ENCODE measurements at regions not wholly inside any gene's neighbourhood (a gene's known extent, or its start where the extent isn't known, plus 50 kb on each side); places are given as distances from the start of the nearest gene placed in this dataset.

DNA sequence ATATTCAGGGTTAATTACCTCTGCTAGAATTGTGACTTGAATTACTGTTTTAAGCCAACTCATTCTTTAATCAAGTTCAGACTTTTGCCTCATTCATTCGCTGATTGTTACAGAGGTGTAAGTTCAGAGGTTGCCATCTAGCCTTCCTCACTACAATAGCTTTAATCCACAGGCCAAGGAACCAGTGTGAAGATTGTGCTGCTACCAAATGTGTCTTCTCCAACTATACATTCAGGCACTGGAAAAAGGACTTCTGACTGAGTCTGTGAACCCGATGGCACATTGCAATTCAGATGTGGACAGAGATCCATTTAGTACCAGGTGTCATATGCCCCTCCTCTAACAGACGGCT, 111.2 kb upstream of the ADGRF1 start:
- TF ChIP-seq, protein P1, sequence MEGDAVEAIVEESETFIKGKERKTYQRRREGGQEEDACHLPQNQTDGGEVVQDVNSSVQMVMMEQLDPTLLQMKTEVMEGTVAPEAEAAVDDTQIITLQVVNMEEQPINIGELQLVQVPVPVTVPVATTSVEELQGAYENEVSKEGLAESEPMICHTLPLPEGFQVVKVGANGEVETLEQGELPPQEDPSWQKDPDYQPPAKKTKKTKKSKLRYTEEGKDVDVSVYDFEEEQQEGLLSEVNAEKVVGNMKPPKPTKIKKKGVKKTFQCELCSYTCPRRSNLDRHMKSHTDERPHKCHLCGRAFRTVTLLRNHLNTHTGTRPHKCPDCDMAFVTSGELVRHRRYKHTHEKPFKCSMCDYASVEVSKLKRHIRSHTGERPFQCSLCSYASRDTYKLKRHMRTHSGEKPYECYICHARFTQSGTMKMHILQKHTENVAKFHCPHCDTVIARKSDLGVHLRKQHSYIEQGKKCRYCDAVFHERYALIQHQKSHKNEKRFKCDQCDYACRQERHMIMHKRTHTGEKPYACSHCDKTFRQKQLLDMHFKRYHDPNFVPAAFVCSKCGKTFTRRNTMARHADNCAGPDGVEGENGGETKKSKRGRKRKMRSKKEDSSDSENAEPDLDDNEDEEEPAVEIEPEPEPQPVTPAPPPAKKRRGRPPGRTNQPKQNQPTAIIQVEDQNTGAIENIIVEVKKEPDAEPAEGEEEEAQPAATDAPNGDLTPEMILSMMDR (IDR thresholded peaks at IDR 0.05), result no peak
- Histone ChIP-seq H3K36me3 (ENCODE audit: insufficient read depth in 1 of 2, low read depth in 1 of 2) (no peaks in the 10 kb centered on the region), H3K4me1 (no peaks in the 10 kb centered on the region), H3K27ac (no peak overlapping the region), H3K9me3 (no peaks in the 10 kb centered on the region), H3K4me3 (no peak overlapping the region), H3K27me3 (ENCODE audit: insufficient read depth in 3 of 3, low read length in 2 of 3) (no peaks in the 10 kb centered on the region)
- DNase-seq (no peak), ATAC-seq (no peak)
- WGBS, 3 donors, result 81 to 88% (median 87%) methylated on average over 3 of the region's 3 CpGs
- intact Hi-C loops (cut with DNase I), result no loop called here

DNA sequence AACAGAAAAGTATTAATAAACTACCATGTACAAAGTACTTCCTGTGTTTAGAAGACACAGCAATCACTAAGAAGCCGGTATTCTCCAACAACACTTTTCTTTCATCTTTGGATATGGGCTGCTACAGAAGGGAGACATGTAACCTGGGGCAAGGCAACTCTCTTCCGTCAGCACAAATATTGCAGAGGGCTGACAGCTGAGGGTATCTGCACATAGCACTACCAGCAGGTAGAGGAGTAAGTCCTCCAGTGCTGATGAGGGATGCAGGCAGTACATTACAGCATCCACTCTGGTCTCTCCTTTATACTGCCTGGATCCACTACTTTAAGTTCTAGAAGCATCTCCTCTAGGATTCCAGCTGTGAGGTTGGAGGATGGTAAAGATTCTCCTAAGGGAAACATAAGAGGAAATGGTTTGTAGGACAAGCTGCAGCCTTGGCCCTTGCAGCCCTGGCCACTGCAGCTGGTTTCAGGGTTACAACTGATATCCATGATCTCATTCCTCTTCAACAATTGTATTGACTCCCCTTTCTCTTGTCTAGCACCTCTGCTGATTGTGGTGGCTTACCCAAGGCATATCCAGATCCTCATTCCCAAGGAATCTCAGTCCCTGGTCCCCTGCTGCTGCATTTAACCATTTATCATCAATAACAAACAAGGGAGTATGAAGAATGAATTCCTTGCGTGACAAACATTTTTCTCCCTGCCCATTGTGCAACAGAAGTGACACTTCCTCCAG, 110.7 kb upstream of the ADGRF1 start:
- Histone ChIP-seq H3K4me3 (no peak overlapping the region), H3K4me1 (no peaks in the 10 kb centered on the region), H3K27me3 (ENCODE audit: insufficient read depth in 3 of 3, low read length in 2 of 3) (no peaks in the 10 kb centered on the region), H3K36me3 (ENCODE audit: insufficient read depth in 1 of 2, low read depth in 1 of 2) (no peaks in the 10 kb centered on the region), H3K27ac (no peak overlapping the region), H3K9me3 (no peaks in the 10 kb centered on the region)
- intact Hi-C loops (cut with DNase I), result no loop called here
- TF ChIP-seq, protein P1 (IDR thresholded peaks at IDR 0.05), result no peak
- ATAC-seq, result no peak
- DNase-seq, result no peak
- WGBS, 3 donors, result 85 to 87% (median 86%) methylated on average over 3 of the region's 3 CpGs

DNA sequence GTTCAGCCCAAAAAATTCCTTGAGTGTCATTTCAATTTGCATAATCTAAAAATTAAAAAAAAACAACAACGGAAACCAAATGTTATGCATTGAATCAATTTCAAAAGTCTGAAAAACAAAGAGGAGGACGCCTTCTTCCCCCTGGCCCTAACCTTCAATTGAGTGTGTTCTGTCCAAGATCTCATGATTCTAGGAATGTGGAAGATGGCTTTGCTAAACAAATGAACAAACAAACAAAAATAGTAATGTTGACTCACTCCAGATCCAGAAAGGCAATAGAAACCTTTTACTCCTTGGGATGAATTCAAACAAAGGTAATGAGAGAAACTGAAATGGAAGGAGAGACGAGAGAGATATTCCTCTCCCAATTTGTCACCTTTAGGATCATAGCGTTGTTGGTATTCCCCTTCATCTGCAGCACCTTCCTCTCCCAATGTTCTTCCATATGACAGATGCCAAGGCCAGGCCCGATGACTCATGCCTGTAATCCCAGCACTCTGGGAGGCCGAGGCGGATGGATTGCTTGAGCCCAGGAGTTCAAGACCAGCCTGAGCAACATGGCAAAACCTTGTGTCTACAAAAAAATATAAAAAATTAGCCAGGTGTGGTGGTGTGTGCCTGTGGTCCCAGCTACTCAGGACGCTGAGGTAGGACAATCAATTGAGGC, 109.2 kb upstream of the ADGRF1 start:
- intact Hi-C loops (cut with DNase I), result no loop called here
- ATAC-seq, result no peak

DNA sequence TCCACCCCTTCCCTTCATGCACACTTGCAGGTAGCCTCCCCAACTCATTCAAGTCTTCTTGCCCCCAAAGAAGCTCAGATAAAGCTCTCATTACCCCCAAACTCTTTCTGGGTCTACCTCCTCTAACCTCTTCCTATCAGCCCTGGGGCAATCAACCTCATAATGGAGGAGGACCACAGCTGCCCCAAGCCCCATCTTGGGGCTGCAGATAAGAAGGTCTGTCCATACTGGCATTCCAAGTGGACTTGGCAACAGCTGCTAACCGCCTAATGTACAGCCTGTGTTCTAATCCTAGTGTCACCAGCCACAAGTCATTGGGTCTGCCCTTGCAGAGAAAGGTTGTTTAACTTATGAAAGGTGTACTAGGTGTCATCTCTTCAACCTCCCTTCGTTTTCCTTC, 107.4 kb upstream of the ADGRF1 start:
- Histone ChIP-seq H3K36me3 (ENCODE audit: insufficient read depth in 1 of 2, low read depth in 1 of 2) (no peaks in the 10 kb centered on the region), H3K4me3 (no peak overlapping the region), H3K4me1 (no peaks in the 10 kb centered on the region), H3K27ac (no peak overlapping the region), H3K27me3 (ENCODE audit: insufficient read depth in 3 of 3, low read length in 2 of 3) (no peaks in the 10 kb centered on the region), H3K9me3 (no peaks in the 10 kb centered on the region)
- DNase-seq (no peak), ATAC-seq (no peak)
- intact Hi-C loops (cut with DNase I), result no loop called here
- 65 to 81% (median 67%) methylated on average over 2 of the region's 2 CpGs for WGBS, 3 donors
- TF ChIP-seq, protein P1 (IDR thresholded peaks at IDR 0.05), result no peak

More for the DNA sequence above, 109.2 kb upstream of the ADGRF1 start:
- DNase-seq, result no peak
- Histone ChIP-seq H3K27ac (no peak overlapping the region), H3K27me3 (ENCODE audit: insufficient read depth in 3 of 3, low read length in 2 of 3) (no peaks in the 10 kb centered on the region), H3K4me1 (no peaks in the 10 kb centered on the region), H3K36me3 (ENCODE audit: insufficient read depth in 1 of 2, low read depth in 1 of 2) (no peaks in the 10 kb centered on the region), H3K9me3 (no peaks in the 10 kb centered on the region), H3K4me3 (no peak overlapping the region)
- TF ChIP-seq, protein P1 (IDR thresholded peaks at IDR 0.05), result no peak
- 73 to 83% (median 78%) methylated on average over 8 of the region's 8 CpGs for WGBS, 3 donors
